D721Med (cell line): ENCODE measurements at regions not wholly inside any gene's neighbourhood (a gene's known extent, or its start where the extent isn't known, plus 50 kb on each side); places are given as distances from the start of the nearest gene placed in this dataset.
"Not testable (repeated sequence)": the region's sequence is repeated elsewhere in the genome, so short reads cannot be mapped to it uniquely, and the experiment has no call there.

ENCODE experiments used
- DNase-seq: peaks from one replicate; pipeline ENCODE4 v3.0.0; 2011; ENCODE audit warnings: low spot score; ENCODE audit not compliant: insufficient read length
- FAIRE-seq: peaks from 2 replicates; lab custom pipeline; 2011; peaks lifted over from hg19 to GRCh38; lab: Jason Lieb, UNC
- CTCF ChIP-seq: IDR thresholded peaks from 2 replicates; pipeline ENCODE4 v1.5.1; 2012; ENCODE audit warnings: mild to moderate bottlenecking, control low read depth; ENCODE audit not compliant: insufficient read depth; ENCODE audit errors: missing control alignments

GRCh38 chr3:109696932-109697331 is 359.6 kb upstream of the DPPA4 start:
- no peak for FAIRE-seq
- DNase-seq = no peak
- TF ChIP-seq CTCF = no peak

GRCh38 chr3:109702252-109702651 is 364.9 kb upstream of the DPPA4 start:
- TF ChIP-seq CTCF = no peak
- DNase-seq = no peak

GRCh38 chr3:109702976-109703375 is 365.6 kb upstream of the DPPA4 start:
- TF ChIP-seq CTCF = no peak
- DNase-seq = no peak
- FAIRE-seq = peak; percentile 74

More at GRCh38 chr3:109702252-109702651, 364.9 kb upstream of the DPPA4 start:
- no peak for FAIRE-seq

- not testable (repeated sequence) for FAIRE-seq, DNase-seq
Observed at GRCh38 chr3:109705133-109705532, 367.8 kb upstream of the DPPA4 start.

- FAIRE-seq (no peak), DNase-seq (no peak)
- TF ChIP-seq CTCF = no peak
Observed at GRCh38 chr3:109707617-109708016, 370.3 kb upstream of the DPPA4 start.

GRCh38 chr3:109713288-109713687 is 375.9 kb upstream of the DPPA4 start:
- DNase-seq = no peak
- no peak for FAIRE-seq
- TF ChIP-seq CTCF = no peak

- no peak for DNase-seq
- FAIRE-seq = no peak
- no peak for TF ChIP-seq CTCF
Observed at GRCh38 chr3:109715707-109716106, 378.4 kb upstream of the DPPA4 start.

GRCh38 chr3:109718850-109719249 is 381.5 kb upstream of the DPPA4 start:
- no peak for DNase-seq
- FAIRE-seq = no peak
- no peak for TF ChIP-seq CTCF
